Erythroblast (primary cell): ENCODE measurements at regions not wholly inside any gene's neighbourhood (a gene's known extent, or its start where the extent isn't known, plus 50 kb on each side); places are given as distances from the start of the nearest gene placed in this dataset.

Experiments used
- GATA1 ChIP-seq: IDR thresholded peaks from 2 replicates; pipeline ENCODE4 v1.6.1; 2011; ENCODE audit warnings: low read depth, mild to moderate bottlenecking, control low read depth, low read length, moderate library complexity
- POLR2A ChIP-seq: IDR thresholded peaks from 2 replicates; pipeline ENCODE4 v1.6.1; 2011; ENCODE audit warnings: mild to moderate bottlenecking, low read length

- TF ChIP-seq POLR2A (no peak), GATA1 (no peak)
Measured at GRCh38 chr2:40867829-40868228, 415.9 kb upstream of the SLC8A1 start.
